Right lobe of liver (tissue), 6 donors: ENCODE measurements at regions not wholly inside any gene's neighbourhood (a gene's known extent, or its start where the extent isn't known, plus 50 kb on each side); places are given as distances from the start of the nearest gene placed in this dataset.

Source experiments
- ATAC-seq, 4 donors: fragments of 200-7000 bp; cut with Tn5 transposase; one replicate each; pipeline ENCODE4 v1.9.1; 2020; ENCODE audit warnings: mild to moderate bottlenecking in 4 of 4, moderate library complexity in 4 of 4
- DNase-seq, 3 donors: peaks; one replicate each; pipeline ENCODE4 v3.0.0-alpha.2; 2020
- H3K27ac ChIP-seq, 3 donors: fragments of 200-600 bp; one replicate each; pipeline ENCODE4 v1.8.0; 2022
- H3K27me3 ChIP-seq, 2 donors: fragments of 200-600 bp; one replicate each; pipeline ENCODE4 v1.8.0; 2022
- H3K36me3 ChIP-seq, 4 donors: fragments of 200-600 bp; sonication (generic) in 1 of 4; one replicate each; pipeline versions ENCODE4 v1.5.1 to v1.8.0; 2017 to 2022; ENCODE audit warnings: control low read depth in 1 of 4
- H3K4me1 ChIP-seq, 4 donors: fragments of 200-600 bp; sonication (generic) in 1 of 4; one replicate each; pipeline versions ENCODE4 v1.5.1 to v1.8.0; 2017 to 2022; ENCODE audit warnings: control low read depth in 1 of 4
- H3K4me3 ChIP-seq, 3 donors: fragments of 200-600 bp; one replicate each; pipeline ENCODE4 v1.8.0; 2022
- H3K9me3 ChIP-seq, 4 donors: fragments of 200-600 bp; sonication (generic) in 1 of 4; one replicate each; pipeline versions ENCODE4 v1.5.1 to v1.8.0; 2017 to 2022; ENCODE audit warnings: control low read depth in 1 of 4
- POLR2A ChIP-seq: fragments of 450-650 bp; IDR thresholded peaks from one replicate; pipeline ENCODE4 v1.6.1; 2017; ENCODE audit warnings: antibody characterized with exemption, mild to moderate bottlenecking
- WGBS: methylation state at CpG from one replicate; pipeline ENCODE4 v1.1.6; 2018; ENCODE audit warnings: low coverage, low lambda C conversion rate; ENCODE audit not compliant: insufficient coverage; ENCODE audit errors: missing lambda C conversion rate; 5-methylcytosine and 5-hydroxymethylcytosine counted together
- intact Hi-C, 2 donors: fragments of 100-400 bp; cut with DNase I; formaldehyde crosslinking; loops; one replicate each; pipeline versions ENCODE4 v1.11.2 to v1.14.1; 2022
- TF ChIP-seq, protein P1 (sequence below), 4 donors: fragments of 200-600 bp in 3 of 4; fragments of 450-650 bp in 1 of 4; IDR thresholded peaks; one replicate each; pipeline versions ENCODE4 v1.5.1 to v1.8.0; 2016 to 2022; ENCODE audit warnings: antibody characterized with exemption in 4 of 4, mild to moderate bottlenecking in 2 of 4
- donor health status: DM: no; HTN: yes; CAD: no.
- donor health status: DM: no; HTN: no; CAD: no.
- donor health status: DM: no; HTN: no; CAD: no.
- donor health status: DM: no; HTN: yes; CAD: no.
- donor health status: DM: no; HTN: yes; CAD: no.

DNA sequence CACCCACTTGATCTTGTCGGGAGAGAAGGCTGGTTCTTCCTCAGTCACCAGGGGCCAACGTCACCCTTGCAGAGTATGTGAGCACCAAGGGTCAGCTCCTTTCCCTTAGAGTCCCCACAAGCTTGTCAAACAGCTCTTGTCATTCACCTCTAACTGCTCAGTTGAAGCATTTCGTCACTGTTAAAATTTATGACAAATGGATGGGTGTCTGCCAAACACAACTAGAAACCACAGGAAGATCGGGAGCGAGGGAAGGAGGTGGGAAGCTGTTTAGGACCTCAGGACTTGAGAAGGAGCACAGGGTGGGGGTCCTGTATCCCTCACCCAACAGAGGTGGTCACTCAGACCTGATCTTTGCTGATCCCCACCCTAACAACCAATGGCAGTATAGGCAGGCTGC, 373.3 kb upstream of the IGFBP3 start:
- Histone ChIP-seq H3K27me3 (no peaks in the 10 kb centered on the region), H3K36me3 (no peaks in the 10 kb centered on the region), H3K9me3 (no peaks in the 10 kb centered on the region), H3K4me3 (no peak overlapping the region), H3K27ac (no peak overlapping the region), H3K4me1 (no peaks in the 10 kb centered on the region)
- intact Hi-C loops, result no loop called here
- WGBS, result 75% methylated on average over 2 of the region's 5 CpGs
- DNase-seq, result no peak
- ATAC-seq, result no peak
- TF ChIP-seq, protein P1, sequence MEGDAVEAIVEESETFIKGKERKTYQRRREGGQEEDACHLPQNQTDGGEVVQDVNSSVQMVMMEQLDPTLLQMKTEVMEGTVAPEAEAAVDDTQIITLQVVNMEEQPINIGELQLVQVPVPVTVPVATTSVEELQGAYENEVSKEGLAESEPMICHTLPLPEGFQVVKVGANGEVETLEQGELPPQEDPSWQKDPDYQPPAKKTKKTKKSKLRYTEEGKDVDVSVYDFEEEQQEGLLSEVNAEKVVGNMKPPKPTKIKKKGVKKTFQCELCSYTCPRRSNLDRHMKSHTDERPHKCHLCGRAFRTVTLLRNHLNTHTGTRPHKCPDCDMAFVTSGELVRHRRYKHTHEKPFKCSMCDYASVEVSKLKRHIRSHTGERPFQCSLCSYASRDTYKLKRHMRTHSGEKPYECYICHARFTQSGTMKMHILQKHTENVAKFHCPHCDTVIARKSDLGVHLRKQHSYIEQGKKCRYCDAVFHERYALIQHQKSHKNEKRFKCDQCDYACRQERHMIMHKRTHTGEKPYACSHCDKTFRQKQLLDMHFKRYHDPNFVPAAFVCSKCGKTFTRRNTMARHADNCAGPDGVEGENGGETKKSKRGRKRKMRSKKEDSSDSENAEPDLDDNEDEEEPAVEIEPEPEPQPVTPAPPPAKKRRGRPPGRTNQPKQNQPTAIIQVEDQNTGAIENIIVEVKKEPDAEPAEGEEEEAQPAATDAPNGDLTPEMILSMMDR (IDR thresholded peaks at IDR 0.05), result no peak
- no peak for TF ChIP-seq POLR2A

DNA sequence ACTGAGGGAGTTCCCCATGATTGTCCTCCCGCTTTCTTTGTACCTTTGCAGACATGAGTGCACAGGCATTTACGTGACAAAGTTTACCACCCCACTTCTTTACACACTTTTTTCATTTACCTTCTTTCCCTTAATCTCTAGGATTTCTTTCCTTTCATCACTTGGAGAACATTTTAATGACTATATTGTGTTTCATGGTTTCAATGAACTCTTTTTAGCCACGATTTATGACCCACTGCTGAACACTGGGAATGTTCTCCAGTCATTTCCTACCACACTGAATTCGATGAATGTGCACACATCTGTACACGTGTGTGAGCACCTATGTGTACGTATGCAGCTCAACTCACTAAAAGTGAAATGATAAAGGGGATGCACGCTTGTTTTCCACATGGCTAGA, 371.7 kb upstream of the IGFBP3 start:
- ATAC-seq (no peak), DNase-seq (no peak)
- Histone ChIP-seq H3K4me1 (peaks cover 0 to 2% (median 0%) of the 10 kb centered on the region in 4 donors), H3K27ac (no peak overlapping the region), H3K27me3 (no peaks in the 10 kb centered on the region), H3K9me3 (no peaks in the 10 kb centered on the region), H3K36me3 (no peaks in the 10 kb centered on the region), H3K4me3 (no peak overlapping the region)
- WGBS, result 82% methylated on average over 7 of the region's 7 CpGs
- intact Hi-C loops, result no loop called here
- TF ChIP-seq, protein P1 (IDR thresholded peaks at IDR 0.05), result no peak
- no peak for TF ChIP-seq POLR2A

DNA sequence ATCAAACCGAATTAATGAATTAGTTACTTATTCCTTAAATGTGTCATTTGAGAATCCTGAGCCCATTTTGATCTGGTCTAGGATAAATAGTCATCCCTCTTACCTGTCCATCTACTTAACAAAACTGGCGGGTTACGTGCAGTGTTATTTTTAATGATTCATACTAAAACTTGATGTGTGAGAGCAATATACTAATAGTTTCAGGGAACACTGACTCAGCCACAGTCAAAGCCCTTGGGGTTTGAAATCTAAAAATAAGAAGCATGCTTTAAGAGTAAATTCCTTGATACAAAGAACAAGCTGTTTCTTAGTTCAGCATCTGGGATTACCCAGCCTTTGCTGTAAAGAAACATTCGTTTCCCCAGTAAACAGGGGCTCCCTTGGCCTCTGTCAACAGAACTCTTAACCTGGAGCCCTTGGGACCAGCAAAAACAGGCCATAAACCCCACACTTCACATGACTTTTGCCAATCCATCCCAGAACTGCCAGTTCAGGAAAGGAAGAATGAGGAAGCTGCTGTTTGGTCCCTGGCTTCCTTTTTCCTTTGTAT, 370.6 kb upstream of the IGFBP3 start:
- Histone ChIP-seq H3K36me3 (no peaks in the 10 kb centered on the region), H3K4me3 (no peak overlapping the region), H3K27ac (no peak overlapping the region), H3K27me3 (no peaks in the 10 kb centered on the region), H3K9me3 (no peaks in the 10 kb centered on the region), H3K4me1 (peaks cover 0 to 6% (median 0%) of the 10 kb centered on the region in 4 donors)
- ATAC-seq, result no peak
- no peak for DNase-seq
- intact Hi-C loops, result no loop called here
- TF ChIP-seq, protein P1 (IDR thresholded peaks at IDR 0.05), result no peak
- TF ChIP-seq POLR2A, result no peak
- WGBS, result 82% methylated on average over 4 of the region's 4 CpGs

DNA sequence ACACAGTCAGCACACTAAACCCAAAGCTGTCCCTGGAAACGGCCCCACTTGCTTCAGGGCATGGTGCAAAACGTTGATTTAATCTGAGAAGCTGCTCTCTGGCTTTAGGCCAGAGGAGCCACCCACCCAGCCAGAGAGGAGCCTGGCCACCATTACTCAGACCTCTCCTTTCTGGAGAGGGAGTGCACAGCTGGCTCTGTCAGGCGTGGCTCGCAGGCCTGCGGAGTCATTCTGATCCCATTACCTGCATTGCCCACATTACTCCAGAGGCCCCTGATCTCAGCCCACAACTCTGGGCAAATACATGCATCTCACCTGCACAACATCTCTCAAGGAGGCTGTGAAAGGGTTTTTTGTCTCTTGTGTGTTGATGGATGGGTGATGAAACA, 370.0 kb upstream of the IGFBP3 start:
- 50% methylated on average over 1 of the region's 5 CpGs for WGBS
- DNase-seq (no peak), ATAC-seq (no peak)
- TF ChIP-seq, protein P1 (IDR thresholded peaks at IDR 0.05), result no peak
- TF ChIP-seq POLR2A, result no peak
- no peaks in the 10 kb centered on the region for H3K9me3 ChIP-seq
- peaks cover 0 to 6% (median 0%) of the 10 kb centered on the region in 4 donors for H3K4me1 ChIP-seq
- H3K27ac ChIP-seq, result no peak overlapping the region
- intact Hi-C loops, result no loop called here
- no peaks in the 10 kb centered on the region for H3K36me3 ChIP-seq
- H3K27me3 ChIP-seq, result no peaks in the 10 kb centered on the region
- H3K4me3 ChIP-seq, result no peak overlapping the region
